Lower lobe of right lung (tissue), 2 donors: ENCODE measurements at regions not wholly inside any gene's neighbourhood (a gene's known extent, or its start where the extent isn't known, plus 50 kb on each side); places are given as distances from the start of the nearest gene placed in this dataset.
A peak's percentile ranks its signal among the peaks of the same experiment; 100 is the strongest.

Experiments used
- ATAC-seq, 2 donors: fragments of 200-7000 bp; cut with Tn5 transposase; one replicate each; pipeline ENCODE4 v1.9.1; 2020 to 2022; ENCODE audit warnings: mild to moderate bottlenecking in 2 of 2, moderate library complexity in 2 of 2
- DNase-seq: peaks from one replicate; pipeline ENCODE4 v3.0.0-alpha.2; 2020
- H3K27ac ChIP-seq: fragments of 200-600 bp; one replicate; pipeline ENCODE4 v1.8.0; 2022
- H3K27me3 ChIP-seq: fragments of 200-600 bp; one replicate; pipeline ENCODE4 v1.8.0; 2022; ENCODE audit warnings: low read depth
- H3K36me3 ChIP-seq: fragments of 200-600 bp; one replicate; pipeline ENCODE4 v1.8.0; 2022; ENCODE audit warnings: mild to moderate bottlenecking
- H3K4me1 ChIP-seq: fragments of 200-600 bp; one replicate; pipeline ENCODE4 v1.8.0; 2022
- H3K4me3 ChIP-seq: fragments of 200-600 bp; one replicate; pipeline ENCODE4 v1.8.0; 2022; ENCODE audit warnings: mild to moderate bottlenecking
- H3K9me3 ChIP-seq: fragments of 200-600 bp; one replicate; pipeline ENCODE4 v1.8.0; 2022
- CTCF ChIP-seq: fragments of 200-600 bp; IDR thresholded peaks from one replicate; pipeline ENCODE4 v1.8.0; 2022; ENCODE audit warnings: antibody characterized with exemption, mild to moderate bottlenecking
- intact Hi-C: fragments of 100-400 bp; cut with DNase I; formaldehyde crosslinking; loops from one replicate; pipeline ENCODE4 v1.11.0; 2022
- donor health status: DM: no; HTN: yes; CAD: no; lungs with severe emphysema.

GRCh38 chr11:10397226-10397987 is 57.7 kb upstream of the AMPD3 start:
- TF ChIP-seq CTCF, result no peak

GRCh38 chr11:10398525-10398924 is 56.5 kb upstream of the AMPD3 start:
- intact Hi-C loops, result no loop called here
- no peak overlapping the region for H3K4me3 ChIP-seq
- H3K27me3 ChIP-seq, result no peaks in the 10 kb centered on the region
- no peaks in the 10 kb centered on the region for H3K9me3 ChIP-seq
- no peak overlapping the region for H3K27ac ChIP-seq
- no peaks in the 10 kb centered on the region for H3K36me3 ChIP-seq
- peak; percentile 48 to 57 for ATAC-seq
- H3K4me1 ChIP-seq, result peaks cover 18% of the 10 kb centered on the region
- peak; percentile 52 for DNase-seq
- TF ChIP-seq CTCF, result no peak

More at GRCh38 chr11:10397226-10397987, 57.7 kb upstream of the AMPD3 start:
- Histone ChIP-seq H3K4me3 (no peak overlapping the region), H3K4me1 (peaks cover 18% of the 10 kb centered on the region), H3K9me3 (no peaks in the 10 kb centered on the region), H3K36me3 (no peaks in the 10 kb centered on the region), H3K27ac (no peak overlapping the region), H3K27me3 (no peaks in the 10 kb centered on the region)
- no peak for DNase-seq
- no peak for ATAC-seq
- intact Hi-C loops, result no loop called here

- Histone ChIP-seq H3K4me1 (peaks cover 18% of the 10 kb centered on the region), H3K4me3 (no peak overlapping the region), H3K27ac (no peak overlapping the region), H3K36me3 (no peaks in the 10 kb centered on the region), H3K9me3 (no peaks in the 10 kb centered on the region), H3K27me3 (no peaks in the 10 kb centered on the region)
- ATAC-seq (no peak), DNase-seq (no peak)
- TF ChIP-seq CTCF, result no peak
- intact Hi-C loops, result no loop called here
These were observed 54.2 kb upstream of the AMPD3 start for GRCh38 chr11:10400856-10401255.

- ATAC-seq (no peak), DNase-seq (no peak)
- H3K27me3 ChIP-seq, result no peaks in the 10 kb centered on the region
- no peaks in the 10 kb centered on the region for H3K9me3 ChIP-seq
- H3K4me1 ChIP-seq, result peaks cover 19% of the 10 kb centered on the region
- no peaks in the 10 kb centered on the region for H3K36me3 ChIP-seq
- H3K27ac ChIP-seq, result no peak overlapping the region
- TF ChIP-seq CTCF, result no peak
- no peak overlapping the region for H3K4me3 ChIP-seq
- intact Hi-C loops, result no loop called here
These were observed 53.8 kb upstream of the AMPD3 start for GRCh38 chr11:10401256-10401655.

- TF ChIP-seq CTCF, result no peak
- intact Hi-C loops, result no loop called here
- no peak overlapping the region for H3K4me3 ChIP-seq
- no peak for DNase-seq
- no peak overlapping the region for H3K27ac ChIP-seq
- no peak for ATAC-seq
- no peaks in the 10 kb centered on the region for H3K9me3 ChIP-seq
- peaks cover 25% of the 10 kb centered on the region for H3K4me1 ChIP-seq
- no peaks in the 10 kb centered on the region for H3K27me3 ChIP-seq
- H3K36me3 ChIP-seq, result no peaks in the 10 kb centered on the region
These were observed 53.2 kb upstream of the AMPD3 start for GRCh38 chr11:10401696-10402392.
